ENCODE measurements at regions not wholly inside any gene's neighbourhood (a gene's known extent, or its start where the extent isn't known, plus 50 kb on each side); places are given as distances from the start of the nearest gene placed in this dataset.

- TF ChIP-seq POLR2A (IDR thresholded peaks at IDR 0.05) (no peak), CTCF (IDR thresholded peaks at IDR 0.05) (no peak)
Measured at GRCh38 chr3:72128921-72129320, 344.0 kb upstream of the PROK2 start.

All from vagina (tissue), 2 donors.